ENCODE measurements at regions not wholly inside any gene's neighbourhood (a gene's known extent, or its start where the extent isn't known, plus 50 kb on each side); places are given as distances from the start of the nearest gene placed in this dataset.
"Not testable (repeated sequence)": the region's sequence is repeated elsewhere in the genome, so short reads cannot be mapped to it uniquely, and the experiment has no call there.

DNA sequence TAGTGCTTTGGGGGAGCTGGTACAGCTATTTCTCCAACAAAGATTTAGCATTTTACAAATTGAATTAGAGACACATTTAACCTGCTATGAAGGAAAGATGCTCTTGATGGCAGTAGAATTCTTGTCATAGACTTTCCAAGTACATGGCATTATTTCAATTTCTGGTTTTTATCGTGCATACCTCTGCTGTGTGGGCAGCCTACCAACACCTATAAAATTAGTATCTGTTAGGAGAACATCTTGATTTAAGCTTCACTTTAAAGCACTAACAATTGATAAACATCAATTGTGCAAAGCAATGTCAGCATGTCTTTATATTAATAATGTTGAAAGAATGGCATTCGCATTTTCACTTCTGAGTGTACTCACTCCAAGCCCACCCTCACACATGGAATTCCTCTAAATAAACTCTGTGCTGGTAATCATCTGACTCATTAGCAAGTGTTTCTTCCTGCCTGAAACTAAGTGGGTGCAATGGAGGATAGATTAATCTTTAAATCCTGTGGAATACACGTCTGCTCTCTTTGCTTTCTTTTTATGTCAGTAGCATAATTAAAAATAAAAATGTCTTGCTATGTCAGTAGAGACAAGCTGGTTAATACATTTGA, 279.8 kb upstream of the MAGEB18 start:
- no peak for DNase-seq

DNA sequence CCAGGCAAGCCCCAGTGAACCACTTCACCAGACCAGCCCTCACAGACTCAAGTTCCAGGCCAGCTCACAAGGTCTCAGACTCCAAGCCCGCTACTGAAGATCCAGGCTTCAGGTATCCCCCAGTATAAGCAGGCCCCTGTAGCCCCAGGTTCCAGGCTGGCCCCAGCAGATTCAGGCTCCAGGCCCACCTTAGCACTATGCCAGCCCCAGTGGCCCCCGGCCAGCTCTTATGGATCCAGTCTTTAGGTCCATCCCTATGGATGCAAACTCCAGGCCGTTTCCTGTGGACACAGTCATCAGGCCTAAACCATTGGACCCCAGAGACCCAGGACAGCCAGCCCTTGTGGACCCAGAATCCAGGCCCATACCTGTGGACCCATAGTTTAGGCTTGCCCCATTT, 277.8 kb upstream of the MAGEB18 start:
- DNase-seq: no peak

DNA sequence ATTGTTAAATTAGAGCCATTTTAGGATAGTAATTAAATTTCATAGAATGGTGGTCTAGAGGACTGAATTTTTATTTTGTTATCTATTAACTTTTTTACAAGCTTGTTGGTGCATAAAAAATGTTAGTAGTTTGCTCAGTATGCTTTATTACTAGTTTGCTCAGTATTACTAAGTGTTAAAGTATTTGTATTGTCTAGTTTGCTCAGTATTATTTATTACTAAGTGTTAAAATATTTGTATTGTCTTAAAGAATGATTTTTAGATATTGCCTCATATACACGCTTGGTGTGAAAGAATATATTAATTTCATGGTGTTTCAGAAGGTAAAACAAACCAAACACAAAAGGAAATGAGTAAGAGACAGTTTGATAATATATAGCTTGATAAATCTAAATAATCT, 268.4 kb upstream of the MAGEB18 start:
- no peak for DNase-seq

DNA sequence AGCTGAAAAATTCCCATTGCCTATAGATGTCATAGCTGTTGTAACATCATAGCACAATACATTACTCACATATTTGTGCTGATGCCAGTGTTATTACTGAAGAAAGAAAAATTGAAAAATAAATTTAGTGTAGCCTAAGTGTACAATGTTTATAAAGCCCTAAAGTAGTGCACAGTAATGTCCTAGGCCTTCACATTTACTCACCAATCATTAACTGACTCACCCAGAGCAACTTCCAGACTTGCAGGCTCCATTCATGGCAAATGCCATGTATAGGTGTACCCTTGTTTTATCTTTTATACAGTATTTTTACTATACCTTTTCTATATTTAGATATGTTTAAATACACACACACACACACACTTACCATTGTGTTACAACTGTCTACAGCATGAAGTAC, 265.4 kb upstream of the MAGEB18 start:
- DNase-seq: no peak

DNA sequence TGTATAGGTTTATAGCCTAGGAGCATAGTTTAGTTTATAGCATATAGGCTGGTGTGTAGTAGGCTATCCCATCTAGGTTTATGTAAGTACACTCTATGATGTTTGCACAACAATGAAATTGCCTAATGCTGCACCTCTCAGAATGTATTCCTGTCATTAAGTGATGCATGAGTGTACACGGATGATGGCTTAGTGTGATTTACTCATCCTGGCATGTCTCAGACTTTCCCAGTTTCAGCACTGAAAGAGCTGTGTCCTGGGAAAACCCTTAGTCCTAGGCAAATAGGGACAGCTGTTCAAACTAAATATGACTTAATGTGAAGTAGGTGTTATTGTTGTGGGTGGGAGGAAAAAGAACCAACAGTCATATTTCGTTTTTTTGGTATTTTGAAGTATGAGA, 264.9 kb upstream of the MAGEB18 start:
- peak; percentile 48 for DNase-seq

DNA sequence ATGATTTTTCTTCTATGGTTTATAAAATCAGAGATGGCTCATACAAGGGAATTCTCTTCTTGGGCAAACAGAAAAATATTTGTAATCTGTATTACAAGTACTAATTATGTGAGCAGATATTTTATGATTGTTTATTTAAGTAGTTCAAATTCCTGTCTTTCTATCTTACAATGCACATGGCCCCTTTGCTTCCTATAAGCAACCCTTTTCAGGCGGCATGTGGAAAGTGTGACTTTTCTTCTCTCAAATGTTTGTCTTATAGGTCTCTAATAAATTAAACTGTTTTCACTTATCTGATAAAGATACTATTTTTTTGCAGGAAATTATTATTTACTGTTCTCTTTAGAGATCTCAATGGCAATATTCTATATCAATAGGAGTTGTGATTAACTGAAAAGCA, 259.3 kb upstream of the MAGEB18 start:
- DNase-seq: no peak

DNA sequence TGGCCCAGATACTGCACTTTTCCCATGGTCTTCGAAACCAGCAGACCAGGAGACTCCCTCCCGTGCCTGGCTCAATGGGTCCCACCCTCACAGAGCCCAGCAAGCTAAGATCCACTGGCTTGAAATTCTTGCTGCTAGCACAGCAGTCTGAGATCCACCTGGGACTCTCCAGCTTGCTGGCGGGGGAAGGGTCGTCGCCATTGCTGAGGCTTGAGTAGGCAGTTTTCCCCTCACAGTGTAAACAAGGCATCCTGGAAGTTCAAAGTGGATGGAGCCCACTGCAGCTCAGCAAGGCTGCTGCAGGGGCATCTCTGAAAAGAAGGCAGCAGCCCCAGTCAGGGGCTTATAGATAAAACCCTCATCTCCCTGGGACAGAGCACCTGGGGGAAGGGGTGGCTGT, 255.6 kb upstream of the MAGEB18 start:
- not testable (repeated sequence) for DNase-seq

DNA sequence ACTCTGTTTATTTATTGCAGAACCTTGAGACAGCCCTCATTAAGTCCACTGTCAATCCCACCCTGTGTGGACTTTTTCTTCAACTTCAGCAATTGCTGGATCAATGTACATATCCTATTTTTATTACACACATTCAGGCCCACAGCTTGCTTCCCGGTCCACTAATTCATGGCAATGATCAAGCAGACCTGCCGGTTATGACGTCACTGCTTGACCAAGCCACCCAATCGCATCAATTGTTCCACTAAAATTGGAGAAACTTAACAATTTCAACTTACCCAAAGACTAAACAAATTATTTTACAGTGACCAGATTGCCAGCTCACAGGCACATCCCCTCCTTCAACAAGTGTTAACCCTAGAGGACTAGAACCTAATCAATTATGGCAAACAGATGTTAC, 240.4 kb upstream of the MAGEB18 start:
- no peak for DNase-seq

DNA sequence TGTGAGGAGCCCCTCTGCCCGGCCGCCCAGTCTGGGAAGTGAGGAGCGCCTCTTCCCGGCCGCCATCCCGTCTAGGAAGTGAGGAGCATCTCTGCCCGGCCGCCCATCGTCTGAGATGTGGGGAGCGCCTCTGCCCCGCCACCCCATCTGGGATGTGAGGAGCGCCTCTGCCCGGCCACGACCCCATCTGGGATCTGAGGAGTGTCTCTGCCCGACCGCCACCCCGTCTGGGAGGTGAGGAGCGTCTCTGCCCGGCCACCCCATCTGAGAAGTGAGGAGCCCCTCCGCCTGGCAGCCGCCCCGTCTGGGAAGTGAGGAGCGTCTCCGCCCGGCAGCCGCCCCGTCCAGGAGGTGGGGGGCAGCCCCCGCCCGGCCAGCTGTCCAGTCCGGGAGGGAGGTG, 232.4 kb upstream of the MAGEB18 start:
- not testable (repeated sequence) for DNase-seq

DNA sequence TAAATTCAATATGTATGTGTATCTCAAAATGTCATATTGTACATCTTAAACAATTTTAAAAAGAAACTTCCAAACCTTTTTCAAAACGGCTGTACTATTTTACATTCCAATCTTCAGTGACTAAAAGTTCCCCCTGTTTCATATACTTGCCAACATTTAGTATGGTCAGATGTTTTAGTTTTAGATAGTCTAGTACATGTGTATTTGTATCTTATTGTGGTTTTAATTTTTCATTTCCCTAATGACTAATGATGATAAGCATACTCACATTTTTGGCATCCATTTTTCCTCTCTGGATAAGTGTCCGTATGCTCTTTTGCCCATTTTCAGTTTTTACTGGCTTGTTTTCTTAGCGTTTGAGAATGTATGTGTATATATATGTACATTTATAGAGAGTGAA, 212.2 kb upstream of the MAGEB18 start:
- no peak for DNase-seq

DNA sequence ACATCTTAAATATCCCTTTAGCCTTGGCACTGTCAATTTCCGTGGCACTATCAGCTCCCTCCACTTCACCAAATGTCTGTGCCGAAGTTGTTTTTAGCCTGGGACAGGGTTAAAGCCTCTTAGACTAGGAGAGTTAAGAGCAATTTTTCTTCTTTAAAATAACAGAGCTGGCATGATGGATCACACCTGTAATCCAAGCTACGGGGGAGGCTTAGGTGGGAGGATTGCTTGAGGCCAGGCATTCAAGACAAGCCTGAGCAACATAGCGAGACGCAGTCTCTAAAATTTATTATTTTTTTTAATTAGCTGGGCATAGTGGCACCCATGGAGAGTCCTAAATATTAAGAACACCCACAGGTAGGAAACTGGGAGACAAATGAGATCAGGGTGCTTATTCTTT, 209.8 kb upstream of the MAGEB18 start:
- no peak for DNase-seq

DNA sequence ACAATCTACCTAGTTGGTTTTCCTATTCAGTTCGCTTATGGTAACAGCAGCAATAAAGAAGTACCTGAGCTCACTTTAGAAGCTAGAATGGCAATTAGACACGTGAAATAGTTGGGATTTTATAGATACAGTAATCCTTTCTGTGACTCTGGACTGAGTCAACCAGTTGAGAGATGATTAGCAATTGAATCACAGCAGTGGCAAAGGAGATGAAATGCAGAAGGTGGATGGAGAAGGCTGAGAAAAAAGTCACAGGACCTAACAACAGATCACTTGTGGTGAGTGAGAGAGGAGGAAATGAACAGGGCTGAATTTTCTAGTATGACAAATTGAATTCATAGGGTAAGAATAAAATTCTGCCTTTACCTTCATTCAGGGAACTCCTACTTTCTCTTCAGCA, 197.1 kb upstream of the MAGEB18 start:
- no peak for DNase-seq

DNA sequence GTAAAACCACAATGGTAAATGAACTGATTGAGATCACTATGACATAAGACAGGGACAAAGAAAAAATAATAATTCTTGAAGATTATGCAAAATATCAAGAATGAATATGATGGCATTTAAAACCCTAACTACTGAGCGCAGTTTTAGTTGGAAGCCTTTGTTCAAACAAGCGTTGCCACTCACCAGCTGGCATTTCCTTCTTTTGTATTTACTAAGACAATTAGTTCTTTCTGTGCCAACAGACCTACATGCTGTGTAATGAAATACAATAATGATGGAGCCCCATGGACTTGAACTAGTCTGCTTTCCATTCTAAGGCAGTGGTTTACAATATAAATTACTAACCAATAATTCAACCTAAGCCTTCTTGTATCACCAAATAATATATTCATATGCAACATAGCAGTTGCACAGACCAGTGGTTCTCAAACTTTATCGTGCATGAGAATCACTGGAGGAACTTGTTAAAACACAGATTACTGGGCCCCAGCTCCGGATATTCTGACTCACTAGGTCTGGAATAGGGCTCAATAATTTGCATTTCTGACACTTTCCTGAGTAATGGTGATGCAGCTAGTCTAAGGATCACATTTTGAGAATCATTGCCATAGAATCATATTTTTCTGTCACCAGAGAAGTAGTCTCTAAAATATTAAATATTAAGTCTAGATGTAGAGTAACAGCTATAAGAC, 196.4 kb upstream of the MAGEB18 start:
- DNase-seq: peak; percentile 0

DNA sequence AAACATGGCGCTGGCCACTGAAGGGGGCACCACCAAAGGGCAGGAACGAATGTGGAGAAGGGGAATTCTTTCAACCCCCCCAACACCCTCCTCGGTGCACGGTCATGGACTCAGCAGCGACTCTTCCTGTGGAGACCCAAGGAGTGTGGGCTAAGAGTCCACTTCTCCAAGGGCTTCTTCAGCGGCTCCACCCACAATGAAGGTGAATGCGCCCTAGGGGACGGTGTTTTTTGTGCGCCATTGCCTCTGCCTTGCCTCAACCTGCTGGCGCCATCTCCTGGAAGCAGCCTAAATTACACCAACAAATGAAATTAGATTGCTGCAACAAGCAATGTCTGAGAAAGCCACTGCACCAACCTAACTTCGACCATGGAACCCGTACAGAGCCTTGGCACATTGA, 169.2 kb upstream of the MAGEB18 start:
- DNase-seq: peak; percentile 24

DNA sequence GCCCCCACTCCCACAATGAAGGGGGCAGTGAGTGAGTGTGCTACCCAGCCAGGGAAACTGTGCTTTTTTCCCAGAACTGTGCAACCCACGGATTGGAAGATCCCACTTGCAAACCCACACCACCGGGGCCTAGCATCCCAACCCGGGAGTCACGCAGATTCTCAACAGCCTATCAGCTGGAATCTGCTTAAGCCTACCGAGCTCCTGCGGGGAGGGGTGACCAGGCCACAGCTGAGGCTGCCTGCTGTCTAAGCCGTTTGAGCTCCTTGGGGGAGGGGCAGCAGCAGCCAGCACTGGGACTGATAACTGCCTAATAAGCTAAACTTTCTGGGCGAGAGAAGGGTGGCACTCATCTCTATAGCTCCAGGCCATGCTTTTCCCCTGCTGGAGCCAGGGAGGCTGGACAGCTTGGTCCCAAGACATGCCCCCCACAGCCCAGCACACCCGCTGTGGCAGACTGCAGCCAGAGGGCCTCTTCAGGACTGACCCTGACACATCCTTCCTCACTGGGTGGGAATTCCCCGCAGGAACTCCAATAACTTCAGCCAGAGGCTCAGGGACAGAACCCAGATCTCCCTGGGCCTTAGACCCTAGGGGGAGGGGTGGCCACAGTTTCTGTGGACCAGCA, 161.3 kb upstream of the MAGEB18 start:
- DNase-seq: no peak

DNA sequence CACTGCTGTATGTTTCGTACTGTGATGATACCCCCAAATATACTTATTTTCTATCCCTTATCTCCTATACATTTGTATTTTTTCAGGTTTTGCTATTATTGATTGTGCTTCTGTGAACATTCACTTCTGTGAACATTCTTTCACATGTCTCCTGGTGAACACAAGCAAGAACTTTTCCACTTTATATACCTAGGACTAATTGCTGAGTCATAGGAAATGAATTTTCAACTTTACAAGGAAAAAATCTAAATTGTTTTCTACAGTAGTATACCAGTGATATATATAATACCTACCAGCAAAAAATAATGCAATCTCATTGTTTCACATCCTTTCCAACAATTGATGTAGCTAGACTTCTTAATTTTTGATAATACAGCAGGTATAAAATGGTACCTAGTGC, 139.5 kb upstream of the MAGEB18 start:
- no peak for DNase-seq

DNA sequence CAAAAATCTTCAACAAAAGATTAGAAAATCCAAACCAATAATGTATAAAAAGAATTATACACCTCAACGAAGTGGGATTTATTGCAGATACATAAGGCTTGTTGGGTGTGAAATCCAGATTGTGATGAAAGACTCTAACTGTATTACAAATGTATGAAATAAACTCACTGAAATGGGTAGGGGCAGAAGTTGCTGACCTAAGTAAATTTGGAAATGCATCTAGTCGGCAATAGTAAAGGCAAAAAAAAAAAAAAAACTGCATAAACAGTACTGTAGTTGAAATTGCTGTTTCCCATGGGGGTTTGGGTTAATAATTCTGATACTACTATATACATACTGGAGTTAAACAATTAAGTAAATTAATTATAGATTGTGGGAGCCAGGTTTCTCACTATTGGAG, 130.7 kb upstream of the MAGEB18 start:
- no peak for DNase-seq

DNA sequence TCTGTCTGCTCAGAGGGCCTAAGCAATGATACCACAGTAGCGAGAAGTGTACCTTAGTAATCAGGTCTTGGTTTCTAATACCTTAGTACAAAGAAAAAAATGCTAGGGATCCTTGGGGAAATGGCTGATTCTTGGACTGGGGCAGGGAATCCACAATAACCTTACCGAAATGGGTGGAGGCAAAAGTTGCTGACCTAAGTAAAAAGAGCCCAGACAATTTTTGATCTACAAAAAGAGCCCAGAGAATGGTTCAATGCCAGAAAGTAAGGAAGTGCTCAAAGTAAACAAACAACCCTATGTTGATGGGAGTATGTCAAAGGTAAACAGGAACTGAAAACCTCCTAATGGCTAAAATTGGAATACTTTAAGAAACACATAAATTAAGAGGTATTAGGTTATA, 130.1 kb upstream of the MAGEB18 start:
- DNase-seq: no peak

DNA sequence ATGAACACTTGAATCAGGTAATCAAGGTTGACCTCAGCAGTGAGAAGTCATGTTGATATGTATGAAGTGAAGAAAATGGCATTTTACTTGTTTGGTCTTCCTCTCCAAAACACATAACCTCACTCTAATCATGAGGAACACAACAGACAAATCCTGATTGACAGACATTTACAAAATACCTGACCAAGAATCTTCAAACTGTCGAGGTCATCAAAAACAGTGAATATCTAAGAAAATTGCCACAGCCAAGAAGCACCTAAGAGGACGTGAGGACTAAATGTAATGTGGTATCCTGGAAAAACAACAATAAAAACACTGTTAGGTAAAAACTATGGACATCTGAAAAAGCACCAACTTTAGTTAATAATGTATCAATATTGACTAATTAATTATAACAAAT, 129.5 kb upstream of the MAGEB18 start:
- DNase-seq: no peak

DNA sequence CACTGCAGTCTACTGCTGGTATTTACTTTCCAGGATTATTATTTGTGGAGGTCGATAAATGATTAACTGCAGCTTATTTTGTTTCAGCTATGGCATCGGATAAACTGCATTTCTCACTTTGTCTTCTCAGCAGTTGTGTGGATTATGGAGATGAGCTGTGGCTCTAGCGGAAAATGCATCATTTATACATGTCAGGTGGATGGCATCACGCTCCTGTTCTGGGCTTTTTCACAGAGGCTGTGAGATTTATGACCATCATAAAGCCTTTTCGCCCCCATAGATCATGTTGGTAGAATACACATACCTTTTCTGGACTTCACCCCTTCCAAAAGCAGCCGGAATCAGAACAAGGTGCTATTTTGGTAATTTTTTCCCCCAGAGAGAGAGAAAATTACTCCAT, 118.8 kb upstream of the MAGEB18 start:
- DNase-seq: no peak

DNA sequence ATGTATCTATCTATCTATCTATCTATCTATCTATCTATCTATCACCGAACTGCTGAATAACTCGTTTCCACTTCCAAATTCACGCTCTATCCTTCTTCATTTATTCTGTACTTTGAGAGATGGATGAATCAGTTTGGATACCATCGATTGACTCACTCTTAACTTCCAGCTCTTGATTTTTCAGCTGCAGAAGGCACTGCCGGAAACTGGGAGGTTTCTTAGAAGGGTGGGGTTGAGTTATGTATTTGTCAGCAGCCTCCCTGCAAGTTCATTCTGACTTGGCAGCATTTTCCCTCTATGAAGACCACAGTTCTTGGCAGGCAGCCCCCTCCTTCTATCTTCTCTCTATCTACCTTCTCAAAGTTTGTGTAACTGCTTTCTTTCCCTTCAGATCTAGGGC, 112.0 kb upstream of the MAGEB18 start:
- no peak for DNase-seq

DNA sequence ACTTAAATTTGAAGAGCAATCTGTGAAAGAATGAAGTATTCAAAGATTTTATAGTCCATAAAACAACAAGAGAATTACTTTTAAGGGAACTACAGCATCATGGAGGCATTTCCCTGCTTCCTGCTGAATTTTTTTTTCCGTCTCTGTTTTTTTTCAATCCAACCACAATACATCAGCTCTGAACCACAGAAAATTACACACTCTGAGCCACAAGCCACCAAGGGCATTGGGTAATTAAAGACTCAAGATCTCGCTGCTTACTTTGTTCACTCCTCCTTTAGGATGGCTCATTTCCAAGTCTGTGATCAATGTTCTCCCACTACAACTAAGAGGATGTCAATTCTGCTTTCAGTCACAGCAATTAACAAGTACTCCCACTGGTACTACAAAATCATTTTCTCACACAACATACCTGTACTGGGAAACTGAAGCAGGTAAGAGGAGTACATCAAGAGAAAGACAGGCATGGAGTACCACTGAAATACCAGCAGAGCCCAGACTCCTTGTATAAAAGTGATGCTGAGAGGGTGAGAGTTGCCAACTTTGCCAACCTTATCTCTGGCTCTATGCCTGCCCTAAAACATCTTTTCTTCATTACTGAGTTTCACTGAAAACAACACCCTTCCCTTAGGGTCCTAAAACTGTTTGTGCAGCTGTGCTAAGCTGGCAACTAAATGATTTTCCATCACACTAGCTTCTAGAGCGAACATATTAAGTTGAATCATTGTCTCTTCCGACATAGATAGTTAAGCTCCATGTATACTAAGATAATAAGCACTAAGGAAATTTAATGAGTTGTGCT, 105.8 kb upstream of the MAGEB18 start:
- no peak for DNase-seq

DNA sequence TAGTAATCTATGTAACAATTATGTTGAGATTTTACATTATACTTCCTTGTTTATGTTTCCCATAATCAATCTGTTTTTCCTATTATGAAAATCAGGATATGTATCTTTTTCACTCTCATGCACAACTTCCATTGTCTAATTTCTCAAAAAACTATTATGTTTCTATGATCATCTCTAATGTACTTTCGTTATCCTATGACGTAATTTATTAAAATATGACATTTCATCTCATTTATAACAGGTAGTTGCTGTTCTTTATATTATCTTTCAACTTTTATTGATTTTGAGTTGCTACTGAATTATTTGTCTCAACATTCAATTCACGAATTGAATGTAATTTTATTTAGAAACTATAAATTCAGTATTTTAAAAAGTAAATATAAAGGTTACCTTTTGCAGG, 100.8 kb upstream of the MAGEB18 start:
- no peak for DNase-seq

DNA sequence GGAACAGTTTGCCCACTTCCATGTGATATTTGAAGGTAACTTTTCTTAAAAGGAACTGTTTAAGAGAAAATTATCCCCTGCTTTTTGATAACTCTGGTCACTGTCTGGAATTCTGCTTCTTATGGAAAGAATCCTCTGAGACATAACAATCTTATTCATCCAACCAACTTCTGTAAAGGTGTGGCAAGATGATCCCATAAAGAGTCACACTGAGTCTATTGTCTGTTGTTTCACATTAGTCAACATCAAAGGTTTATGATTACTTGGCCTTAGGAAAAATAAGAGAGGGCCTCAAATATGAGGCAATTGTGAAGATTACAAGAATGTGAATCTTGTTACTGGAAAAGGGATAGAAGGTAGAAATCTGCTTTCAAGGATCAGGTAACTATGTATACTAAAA, 88.0 kb upstream of the MAGEB18 start:
- DNase-seq: no peak
